H1 (cell line): ENCODE measurements at regions not wholly inside any gene's neighbourhood (a gene's known extent, or its start where the extent isn't known, plus 50 kb on each side); places are given as distances from the start of the nearest gene placed in this dataset.

Experiments
- CTCF ChIA-PET: fragments of 300-600 bp; sonication (Branson Sonifier 250); formaldehyde crosslinking; loops from one replicate; lab custom pipeline; 2021; ENCODE audit not compliant: partially characterized antibody; lab: Charles Lee
- POLR2A ChIA-PET: fragments of 300-600 bp; sonication (Branson Sonifier 250); formaldehyde crosslinking; loops from one replicate; lab custom pipeline; 2021; ENCODE audit warnings: inconsistent platforms; ENCODE audit not compliant: partially characterized antibody; lab: Charles Lee
- DNase-seq, 2 experiments: peaks; one replicate each; pipeline versions ENCODE4 v3.0.0 to v3.0.0-alpha.2; 2010 to 2022; ENCODE audit warnings: low spot score in 2 of 2, low read depth in 1 of 2, mixed read lengths in 1 of 2
- FAIRE-seq: peaks from 2 replicates; lab custom pipeline; 2011; peaks lifted over from hg19 to GRCh38; lab: Jason Lieb, UNC
- H2AFZ ChIP-seq: 2 replicates; pipeline ENCODE4 v1.8.1; 2012; ENCODE audit warnings: low read length, inconsistent platforms
- H2AK5ac ChIP-seq: 2 replicates; pipeline ENCODE4 v1.6.1; 2013; ENCODE audit warnings: low read depth, low read length
- H2BK120ac ChIP-seq: replicated peaks from 2 replicates; pipeline ENCODE3; 2013; ENCODE audit warnings: low read depth, low read length, inconsistent platforms
- H2BK12ac ChIP-seq: 2 replicates; pipeline ENCODE4 v1.6.1; 2013; ENCODE audit warnings: low read depth, low read length
- H2BK15ac ChIP-seq: 2 replicates; pipeline ENCODE4 v1.6.1; 2013; ENCODE audit warnings: low read length
- H2BK20ac ChIP-seq: 2 replicates; pipeline ENCODE4 v1.6.1; 2013; ENCODE audit warnings: low read length
- H2BK5ac ChIP-seq: 2 replicates; pipeline ENCODE4 v1.6.1; 2013; ENCODE audit warnings: low read depth, low read length
- H3K14ac ChIP-seq: 2 replicates; pipeline ENCODE4 v1.6.1; 2013; ENCODE audit warnings: inconsistent platforms; ENCODE audit not compliant: insufficient read length
- H3K18ac ChIP-seq: 2 replicates; pipeline ENCODE4 v1.6.1; 2013; ENCODE audit warnings: low read length; ENCODE audit errors: extremely low read depth
- H3K23ac ChIP-seq: 2 replicates; pipeline ENCODE4 v1.6.1; 2013; ENCODE audit warnings: inconsistent platforms; ENCODE audit not compliant: insufficient read length
- H3K23me2 ChIP-seq: 2 replicates; pipeline ENCODE4 v1.6.1; 2013; ENCODE audit warnings: low read depth, low read length
- H3K27ac ChIP-seq: 2 replicates; pipeline ENCODE4 v1.6.1; 2011; ENCODE audit warnings: low read depth, low read length, inconsistent platforms
- H3K27me3 ChIP-seq, 4 experiments: replicated peaks in 1 of 4; 1 replicate in 1 of 4; 2 replicates in 3 of 4; pipeline versions ENCODE4 v1.6.1 to v1.8.1; 2011 to 2013; ENCODE audit warnings: low read length in 3 of 4, mild to moderate bottlenecking in 3 of 4, inconsistent platforms in 2 of 4, mixed read lengths in 2 of 4, moderate library complexity in 1 of 4; ENCODE audit not compliant: control insufficient read depth in 3 of 4, insufficient read depth in 3 of 4; ENCODE audit errors: extremely low read depth in 1 of 4
- H3K36me3 ChIP-seq, 4 experiments: 2 replicates each; pipeline versions ENCODE4 v1.6.1 to v1.8.1; 2011 to 2013; ENCODE audit warnings: mild to moderate bottlenecking in 4 of 4, low read length in 3 of 4, moderate library complexity in 2 of 4, control low read depth in 1 of 4, inconsistent platforms in 1 of 4; ENCODE audit not compliant: insufficient read depth in 4 of 4, control insufficient read depth in 2 of 4
- H3K4ac ChIP-seq: replicated peaks from 2 replicates; pipeline ENCODE3; 2013; ENCODE audit warnings: low read length, low read depth, mixed read lengths, inconsistent platforms; ENCODE audit not compliant: insufficient read length
- H3K4me1 ChIP-seq, 4 experiments: replicated peaks in 1 of 4; 1 replicate in 1 of 4; 2 replicates in 3 of 4; pipeline versions ENCODE4 v1.6.1 to v1.8.1; 2011 to 2013; ENCODE audit warnings: low read length in 3 of 4, inconsistent platforms in 2 of 4, mixed read lengths in 1 of 4; ENCODE audit not compliant: insufficient read depth in 4 of 4, control insufficient read depth in 3 of 4
- H3K4me2 ChIP-seq, 2 experiments: 2 replicates each; pipeline versions ENCODE4 v1.6.1 to v1.8.1; 2011 to 2013; ENCODE audit warnings: low read depth in 2 of 2, low read length in 2 of 2, control low read depth in 1 of 2, inconsistent platforms in 1 of 2, mild to moderate bottlenecking in 1 of 2; ENCODE audit not compliant: insufficient read depth in 1 of 2
- H3K4me3 ChIP-seq, 4 experiments: fragments of 200-600, 300-600 bp in 1 of 4; sonication (generic), shearing (Covaris generic), sonication (Bioruptor Twin) in 1 of 4; 2 replicates each; pipeline versions ENCODE4 v1.5.1 to v1.8.1; 2011 to 2016; ENCODE audit warnings: low read length in 4 of 4, low read depth in 3 of 4, control low read depth in 2 of 4, inconsistent platforms in 2 of 4, mild to moderate bottlenecking in 2 of 4, mixed read lengths in 1 of 4, moderate library complexity in 1 of 4; ENCODE audit not compliant: insufficient read depth in 2 of 4; ENCODE audit errors: extremely low read depth in 1 of 4
- H3K56ac ChIP-seq: replicated peaks from 2 replicates; pipeline ENCODE3; 2013; ENCODE audit warnings: low read depth, mild to moderate bottlenecking, mixed read lengths, low read length, inconsistent platforms; ENCODE audit not compliant: insufficient read length
- H3K79me1 ChIP-seq: 2 replicates; pipeline ENCODE4 v1.6.1; 2013; ENCODE audit warnings: low read depth, low read length, control low read depth
- H3K79me2 ChIP-seq, 2 experiments: 2 replicates each; pipeline versions ENCODE4 v1.6.1 to v1.8.1; 2012 to 2013; ENCODE audit warnings: low read length in 2 of 2, mild to moderate bottlenecking in 2 of 2, inconsistent platforms in 1 of 2; ENCODE audit not compliant: insufficient read depth in 2 of 2, control insufficient read depth in 1 of 2
- H3K9ac ChIP-seq, 4 experiments: replicated peaks in 1 of 4; 1 replicate in 1 of 4; 2 replicates in 3 of 4; pipeline versions ENCODE4 v1.6.1 to v1.8.1; 2011 to 2013; ENCODE audit warnings: low read depth in 3 of 4, low read length in 3 of 4, control low read depth in 2 of 4, mild to moderate bottlenecking in 2 of 4, moderate library complexity in 2 of 4, inconsistent platforms in 1 of 4; ENCODE audit errors: extremely low read depth in 1 of 4
- H3K9me3 ChIP-seq, 2 experiments: 2 replicates each; pipeline versions ENCODE4 v1.6.1 to v1.8.1; 2012 to 2013; ENCODE audit warnings: mild to moderate bottlenecking in 2 of 2, moderate library complexity in 2 of 2, control low read depth in 1 of 2, inconsistent platforms in 1 of 2, low read depth in 1 of 2, low read length in 1 of 2, mixed read lengths in 1 of 2; ENCODE audit not compliant: insufficient read depth in 2 of 2
- H4K20me1 ChIP-seq, 2 experiments: replicated peaks in 1 of 2; 2 replicates each; pipeline versions ENCODE3 to v1.8.1; 2011 to 2013; ENCODE audit warnings: inconsistent platforms in 2 of 2, low read length in 2 of 2, mild to moderate bottlenecking in 1 of 2; ENCODE audit not compliant: insufficient read depth in 2 of 2, control insufficient read depth in 1 of 2
- H4K5ac ChIP-seq: 2 replicates; pipeline ENCODE4 v1.6.1; 2013; ENCODE audit warnings: low read length, low read depth, mixed read lengths, inconsistent platforms; ENCODE audit not compliant: insufficient read length
- H4K8ac ChIP-seq: 2 replicates; pipeline ENCODE4 v1.8.0; 2013; ENCODE audit warnings: mild to moderate bottlenecking, moderate library complexity, low read length, inconsistent platforms; ENCODE audit not compliant: insufficient read depth; ENCODE audit errors: extremely low read depth
- H4K91ac ChIP-seq: replicated peaks from 2 replicates; pipeline ENCODE3; 2013; ENCODE audit warnings: low read length, mixed read lengths, inconsistent platforms; ENCODE audit not compliant: insufficient read length
- KDM1A ChIP-seq: fragments of 200-600, 300-600 bp; sonication (generic); IDR thresholded peaks from 2 replicates; pipeline ENCODE4 v1.7.1; 2016; ENCODE audit warnings: mild to moderate bottlenecking, low read length, borderline replicate concordance
- PHF8 ChIP-seq: fragments of 200-600 bp; sonication (generic); conservative IDR thresholded peaks from 2 replicates; pipeline ENCODE4 v1.7.1; 2012; ENCODE audit warnings: low read depth, mild to moderate bottlenecking, inconsistent platforms, low read length, moderate library complexity
- POU5F1 ChIP-seq: IDR thresholded peaks from 2 replicates; pipeline ENCODE4 v1.6.1; 2011; ENCODE audit warnings: low read depth, mild to moderate bottlenecking, low read length, moderate library complexity
- RFX5 ChIP-seq: IDR thresholded peaks from 2 replicates; pipeline ENCODE4 v1.6.1; 2011; ENCODE audit warnings: low read depth, low read length, improper control_type of control experiment, borderline replicate concordance
- RXRA ChIP-seq: IDR thresholded peaks from 2 replicates; pipeline ENCODE4 v1.6.1; 2011; ENCODE audit warnings: low read depth, mild to moderate bottlenecking, low read length, moderate library complexity; ENCODE audit not compliant: insufficient read depth
- SP1 ChIP-seq: IDR thresholded peaks from 2 replicates; pipeline ENCODE4 v1.6.1; 2011; ENCODE audit warnings: low read depth, low read length
- SRF ChIP-seq: IDR thresholded peaks from 2 replicates; pipeline ENCODE4 v1.6.1; 2011; ENCODE audit warnings: mild to moderate bottlenecking, low read depth, low read length, moderate library complexity
- TAF1 ChIP-seq: IDR thresholded peaks from 2 replicates; pipeline ENCODE4 v1.6.1; 2011; ENCODE audit warnings: mild to moderate bottlenecking, low read depth, low read length
- TCF12 ChIP-seq: IDR thresholded peaks from 2 replicates; pipeline ENCODE4 v1.6.1; 2011; ENCODE audit warnings: low read depth, mild to moderate bottlenecking, low read length
- YY1 ChIP-seq: IDR thresholded peaks from 2 replicates; pipeline ENCODE4 v1.6.1; 2011; ENCODE audit warnings: low read depth, mild to moderate bottlenecking, low read length

GRCh38 chr1:13943055-13943454, 243.1 kb downstream of the PRDM2 start:
- POLR2A ChIA-PET = no interaction called here

More at GRCh38 chr1:13943055-13943454, 243.1 kb downstream of the PRDM2 start:
- Histone ChIP-seq H2BK20ac (no peak overlapping the region), H3K14ac (no peak overlapping the region), H3K18ac (no peak overlapping the region), H4K91ac (no peak overlapping the region), H2BK5ac (no peak overlapping the region), H2AK5ac (no peak overlapping the region), H2AFZ (no peak overlapping the region), H3K23ac (no peak overlapping the region), H3K36me3 (no peaks in the 10 kb centered on the region), H3K27ac (no peak overlapping the region), H2BK120ac (no peak overlapping the region), H3K4me3 (no peak overlapping the region), H3K23me2 (no peaks in the 10 kb centered on the region; the same call in 1 of the 2 replicates), H2BK15ac (no peak overlapping the region), H3K4me2 (no peak overlapping the region), H4K20me1 (no peaks in the 10 kb centered on the region), H4K8ac (no peak overlapping the region), H3K79me2 (no peaks in the 10 kb centered on the region), H3K56ac (no peak overlapping the region), H3K9ac (no peak overlapping the region), H3K4me1 (no peaks in the 10 kb centered on the region), H3K4ac (no peak overlapping the region), H3K9me3 (peaks cover 7 to 11% of the 10 kb centered on the region in 2 experiments; a peak in 2 of 4 replicates), H4K5ac (no peak overlapping the region), H2BK12ac (no peak overlapping the region), H3K27me3 (no peaks in the 10 kb centered on the region), H3K79me1 (no peaks in the 10 kb centered on the region; the same call in 1 of the 2 replicates)
- FAIRE-seq = no peak
- TF ChIP-seq SRF (no peak), RFX5 (no peak), YY1 (no peak), KDM1A (no peak), SP1 (no peak), TCF12 (no peak), TAF1 (no peak), PHF8 (no peak), RXRA (no peak), POU5F1 (no peak)
- DNase-seq = no peak
- CTCF ChIA-PET = no interaction called here
